ENCODE measurements at regions not wholly inside any gene's neighbourhood (a gene's known extent, or its start where the extent isn't known, plus 50 kb on each side); places are given as distances from the start of the nearest gene placed in this dataset.

- TF ChIP-seq, protein P1, sequence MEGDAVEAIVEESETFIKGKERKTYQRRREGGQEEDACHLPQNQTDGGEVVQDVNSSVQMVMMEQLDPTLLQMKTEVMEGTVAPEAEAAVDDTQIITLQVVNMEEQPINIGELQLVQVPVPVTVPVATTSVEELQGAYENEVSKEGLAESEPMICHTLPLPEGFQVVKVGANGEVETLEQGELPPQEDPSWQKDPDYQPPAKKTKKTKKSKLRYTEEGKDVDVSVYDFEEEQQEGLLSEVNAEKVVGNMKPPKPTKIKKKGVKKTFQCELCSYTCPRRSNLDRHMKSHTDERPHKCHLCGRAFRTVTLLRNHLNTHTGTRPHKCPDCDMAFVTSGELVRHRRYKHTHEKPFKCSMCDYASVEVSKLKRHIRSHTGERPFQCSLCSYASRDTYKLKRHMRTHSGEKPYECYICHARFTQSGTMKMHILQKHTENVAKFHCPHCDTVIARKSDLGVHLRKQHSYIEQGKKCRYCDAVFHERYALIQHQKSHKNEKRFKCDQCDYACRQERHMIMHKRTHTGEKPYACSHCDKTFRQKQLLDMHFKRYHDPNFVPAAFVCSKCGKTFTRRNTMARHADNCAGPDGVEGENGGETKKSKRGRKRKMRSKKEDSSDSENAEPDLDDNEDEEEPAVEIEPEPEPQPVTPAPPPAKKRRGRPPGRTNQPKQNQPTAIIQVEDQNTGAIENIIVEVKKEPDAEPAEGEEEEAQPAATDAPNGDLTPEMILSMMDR (conservative IDR thresholded peaks at IDR 0.05 in 1 of 2, IDR thresholded peaks at IDR 0.05 in 1 of 2; ENCODE audit: low read depth in 1 of 2, low read length in 2 of 2) = no peak
- no peak for TF ChIP-seq EZH2 (IDR thresholded peaks at IDR 0.05; ENCODE audit: low read length, missing control alignments)
- Histone ChIP-seq H4K20me1 (ENCODE audit: control insufficient read depth, extremely low read depth, insufficient read depth, low read length) (no peaks in the 10 kb centered on the region), H3K4me1 (ENCODE audit: control insufficient read depth, extremely low read depth, insufficient read depth, low read length) (no peaks in the 10 kb centered on the region), H3K4me3 (replicated peaks in 1 of 4; ENCODE audit: control extremely low read depth in 1 of 4, insufficient read depth in 1 of 4, low read depth in 3 of 4, low read length in 4 of 4) (no peak overlapping the region), H3K9ac (ENCODE audit: insufficient read depth, low read length) (no peak overlapping the region), H3K4me2 (ENCODE audit: extremely low read depth, insufficient read depth, low read length) (no peak overlapping the region), H3K36me3 (ENCODE audit: control insufficient read depth, insufficient read depth, low read length) (no peaks in the 10 kb centered on the region), H3K27ac (ENCODE audit: insufficient read depth, low read length) (no peak overlapping the region), H2AFZ (ENCODE audit: low read length) (no peak overlapping the region), H3K27me3 (ENCODE audit: control insufficient read depth, insufficient read depth, low read length) (no peaks in the 10 kb centered on the region), H3K79me2 (ENCODE audit: control insufficient read depth, insufficient read depth, low read length) (no peaks in the 10 kb centered on the region), H3K9me3 (ENCODE audit: control insufficient read depth, insufficient read depth, low read depth, low read length) (no peaks in the 10 kb centered on the region)
- no peak for DNase-seq (ENCODE audit: low read depth in 2 of 2)
These were observed 206.4 kb upstream of the EGFLAM start for GRCh38 chr5:38051711-38052511.

GRCh38 chr5:38048400-38048799 lies 208.6 kb upstream of the GDNF start:
- Histone ChIP-seq H3K9me3 (ENCODE audit: control insufficient read depth, insufficient read depth, low read depth, low read length) (no peaks in the 10 kb centered on the region), H2AFZ (ENCODE audit: low read length) (no peak overlapping the region), H3K4me1 (ENCODE audit: control insufficient read depth, extremely low read depth, insufficient read depth, low read length) (no peaks in the 10 kb centered on the region), H3K9ac (ENCODE audit: insufficient read depth, low read length) (no peak overlapping the region), H3K79me2 (ENCODE audit: control insufficient read depth, insufficient read depth, low read length) (no peaks in the 10 kb centered on the region), H3K27me3 (ENCODE audit: control insufficient read depth, insufficient read depth, low read length) (no peaks in the 10 kb centered on the region), H3K4me2 (ENCODE audit: extremely low read depth, insufficient read depth, low read length) (no peak overlapping the region), H3K4me3 (replicated peaks in 1 of 4; ENCODE audit: control extremely low read depth in 1 of 4, insufficient read depth in 1 of 4, low read depth in 3 of 4, low read length in 4 of 4) (no peak overlapping the region), H3K27ac (ENCODE audit: insufficient read depth, low read length) (no peak overlapping the region), H3K36me3 (ENCODE audit: control insufficient read depth, insufficient read depth, low read length) (no peaks in the 10 kb centered on the region), H4K20me1 (ENCODE audit: control insufficient read depth, extremely low read depth, insufficient read depth, low read length) (no peaks in the 10 kb centered on the region)
- TF ChIP-seq, protein P1 (conservative IDR thresholded peaks at IDR 0.05 in 1 of 2, IDR thresholded peaks at IDR 0.05 in 1 of 2; ENCODE audit: low read depth in 1 of 2, low read length in 2 of 2) = no peak
- no peak for TF ChIP-seq EZH2 (IDR thresholded peaks at IDR 0.05; ENCODE audit: low read length, missing control alignments)
- no peak for DNase-seq (ENCODE audit: low read depth in 2 of 2)

GRCh38 chr5:38046103-38046502 lies 206.3 kb upstream of the GDNF start:
- H3K79me2 ChIP-seq (ENCODE audit: control insufficient read depth, insufficient read depth, low read length) = no peaks in the 10 kb centered on the region
- no peak overlapping the region for H3K9ac ChIP-seq (ENCODE audit: insufficient read depth, low read length)
- no peaks in the 10 kb centered on the region for H3K9me3 ChIP-seq (ENCODE audit: control insufficient read depth, insufficient read depth, low read depth, low read length)
- H2AFZ ChIP-seq (ENCODE audit: low read length) = no peak overlapping the region
- H4K20me1 ChIP-seq (ENCODE audit: control insufficient read depth, extremely low read depth, insufficient read depth, low read length) = no peaks in the 10 kb centered on the region
- TF ChIP-seq EZH2 (IDR thresholded peaks at IDR 0.05; ENCODE audit: low read length, missing control alignments) = no peak
- no peak overlapping the region for H3K27ac ChIP-seq (ENCODE audit: insufficient read depth, low read length)
- no peak overlapping the region for H3K4me3 ChIP-seq (replicated peaks in 1 of 4; ENCODE audit: control extremely low read depth in 1 of 4, insufficient read depth in 1 of 4, low read depth in 3 of 4, low read length in 4 of 4)
- H3K36me3 ChIP-seq (ENCODE audit: control insufficient read depth, insufficient read depth, low read length) = no peaks in the 10 kb centered on the region
- no peaks in the 10 kb centered on the region for H3K4me1 ChIP-seq (ENCODE audit: control insufficient read depth, extremely low read depth, insufficient read depth, low read length)
- no peaks in the 10 kb centered on the region for H3K27me3 ChIP-seq (ENCODE audit: control insufficient read depth, insufficient read depth, low read length)
- no peak overlapping the region for H3K4me2 ChIP-seq (ENCODE audit: extremely low read depth, insufficient read depth, low read length)
- no peak for DNase-seq (ENCODE audit: low read depth in 2 of 2)
